ENCODE measurements at regions not wholly inside any gene's neighbourhood (a gene's known extent, or its start where the extent isn't known, plus 50 kb on each side); places are given as distances from the start of the nearest gene placed in this dataset.

GRCh38 chr4:114100288-114101031 is 121.0 kb upstream of the ARSJ start:
- DNase-seq: no peak
- TF ChIP-seq CTCF (IDR thresholded peaks at IDR 0.05): no peak
- no peak for TF ChIP-seq POLR2A (IDR thresholded peaks at IDR 0.05)
- intact Hi-C loops (cut with DNase I; ENCODE audit: low total_unique reads): no loop called here
- H3K4me3 ChIP-seq: no peak overlapping the region
- H3K27ac ChIP-seq: no peak overlapping the region
- H3K27me3 ChIP-seq: no peaks in the 10 kb centered on the region
- H3K36me3 ChIP-seq (ENCODE audit: low read depth, missing control alignments): no peaks in the 10 kb centered on the region
- no peaks in the 10 kb centered on the region for H3K4me1 ChIP-seq
- H3K9me3 ChIP-seq: no peaks in the 10 kb centered on the region
- WGBS, 2 donors: 77 to 89% methylated on average over 6 of the region's 6 CpGs

GRCh38 chr4:114103908-114104307 is 124.5 kb upstream of the ARSJ start:
- no peaks in the 10 kb centered on the region for H3K36me3 ChIP-seq (ENCODE audit: low read depth, missing control alignments)
- TF ChIP-seq CTCF (IDR thresholded peaks at IDR 0.05) (no peak), POLR2A (IDR thresholded peaks at IDR 0.05) (no peak)
- no peaks in the 10 kb centered on the region for H3K4me1 ChIP-seq
- WGBS, 2 donors: 92 to 93% methylated on average over 1 of the region's 1 CpG
- H3K9me3 ChIP-seq: no peaks in the 10 kb centered on the region
- no peak overlapping the region for H3K27ac ChIP-seq
- H3K4me3 ChIP-seq: no peak overlapping the region
- H3K27me3 ChIP-seq: no peaks in the 10 kb centered on the region
- intact Hi-C loops (cut with DNase I; ENCODE audit: low total_unique reads): no loop called here
- no peak for DNase-seq

GRCh38 chr4:114108869-114109268 is 129.4 kb upstream of the ARSJ start:
- intact Hi-C loops (cut with DNase I; ENCODE audit: low total_unique reads): no loop called here
- H3K4me1 ChIP-seq: no peaks in the 10 kb centered on the region
- no peaks in the 10 kb centered on the region for H3K27me3 ChIP-seq
- H3K9me3 ChIP-seq: no peaks in the 10 kb centered on the region
- 84 to 97% methylated on average over 1 of the region's 1 CpG for WGBS, 2 donors
- H3K4me3 ChIP-seq: no peak overlapping the region
- H3K27ac ChIP-seq: no peak overlapping the region
- no peaks in the 10 kb centered on the region for H3K36me3 ChIP-seq (ENCODE audit: low read depth, missing control alignments)
- DNase-seq: no peak
- TF ChIP-seq CTCF (IDR thresholded peaks at IDR 0.05) (no peak), POLR2A (IDR thresholded peaks at IDR 0.05) (no peak)

- DNase-seq: no peak
- no peaks in the 10 kb centered on the region for H3K27me3 ChIP-seq
- no peaks in the 10 kb centered on the region for H3K4me1 ChIP-seq
- WGBS, 2 donors: 95 to 96% methylated on average over 1 of the region's 1 CpG
- no peak for TF ChIP-seq CTCF (IDR thresholded peaks at IDR 0.05)
- no peak for TF ChIP-seq POLR2A (IDR thresholded peaks at IDR 0.05)
- H3K27ac ChIP-seq: no peak overlapping the region
- H3K36me3 ChIP-seq (ENCODE audit: low read depth, missing control alignments): no peaks in the 10 kb centered on the region
- intact Hi-C loops (cut with DNase I; ENCODE audit: low total_unique reads): no loop called here
- H3K4me3 ChIP-seq: no peak overlapping the region
- H3K9me3 ChIP-seq: no peaks in the 10 kb centered on the region
Measured at GRCh38 chr4:114109776-114110175, 130.3 kb upstream of the ARSJ start.

- no peaks in the 10 kb centered on the region for H3K36me3 ChIP-seq (ENCODE audit: low read depth, missing control alignments)
- no peak overlapping the region for H3K27ac ChIP-seq
- TF ChIP-seq CTCF (IDR thresholded peaks at IDR 0.05) (no peak), POLR2A (IDR thresholded peaks at IDR 0.05) (no peak)
- whole genome bisulfite sequencing, 2 donors: 48 to 98% methylated on average over 2 of the region's 2 CpGs
- no peaks in the 10 kb centered on the region for H3K27me3 ChIP-seq
- H3K4me1 ChIP-seq: no peaks in the 10 kb centered on the region
- no peak for DNase-seq
- H3K9me3 ChIP-seq: no peaks in the 10 kb centered on the region
- intact Hi-C loops (cut with DNase I; ENCODE audit: low total_unique reads): no loop called here
- no peak overlapping the region for H3K4me3 ChIP-seq
Measured at GRCh38 chr4:114115526-114115925, 136.1 kb upstream of the ARSJ start.

All from testis (tissue), 2 donors.